ENCODE measurements at regions not wholly inside any gene's neighbourhood (a gene's known extent, or its start where the extent isn't known, plus 50 kb on each side); places are given as distances from the start of the nearest gene placed in this dataset.

DNA sequence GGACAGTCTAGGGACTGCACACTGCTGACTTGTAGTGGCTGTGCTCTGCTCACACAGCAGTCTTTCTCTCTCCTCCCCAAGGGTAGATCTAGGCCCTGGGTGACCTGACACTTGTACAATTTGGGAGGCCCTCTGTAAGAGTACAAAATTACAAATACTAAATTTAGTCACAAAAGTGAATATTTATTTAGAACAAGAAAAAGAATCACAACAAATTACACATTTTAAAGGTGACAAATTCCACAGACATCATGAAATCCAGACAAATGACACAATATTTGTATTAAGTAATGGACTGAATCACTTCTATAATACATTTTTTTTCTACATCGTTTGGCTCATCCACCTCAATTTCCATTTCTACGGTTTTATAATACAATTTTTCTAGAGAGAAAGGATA is 496.4 kb downstream of the TXNL1 start:
- TF ChIP-seq GATA2 (IDR thresholded peaks at IDR 0.05; ENCODE audit: low read depth, low read length) (no peak), GATA3 (IDR thresholded peaks at IDR 0.05; ENCODE audit: low read depth, low read length) (no peak)

All from SH-SY5Y (cell line).